Spleen (tissue), 11 donors: ENCODE measurements at regions not wholly inside any gene's neighbourhood (a gene's known extent, or its start where the extent isn't known, plus 50 kb on each side); places are given as distances from the start of the nearest gene placed in this dataset.

ENCODE experiments used
- DNase-seq: peaks from one replicate; pipeline ENCODE4 v3.0.0-alpha.2; 2020
- H3K27ac ChIP-seq, 8 donors: fragments of 200-600 bp; sonication (generic) in 7 of 8; 1 replicate in 4 of 8; 2 replicates in 4 of 8; pipeline versions ENCODE4 v1.5.0 to v1.8.0; 2016 to 2021; ENCODE audit warnings: inconsistent platforms in 4 of 8, mild to moderate bottlenecking in 4 of 8, moderate library complexity in 1 of 8
- H3K27me3 ChIP-seq, 7 donors: fragments of 200-600 bp; sonication (generic) in 6 of 7; replicated peaks in 1 of 7; 1 replicate in 4 of 7; 2 replicates in 3 of 7; pipeline versions ENCODE4 v1.5.0 to v1.8.0; 2016 to 2021; ENCODE audit warnings: inconsistent platforms in 3 of 7, mild to moderate bottlenecking in 1 of 7
- H3K36me3 ChIP-seq, 6 donors: fragments of 200-600 bp; sonication (generic) in 5 of 6; 1 replicate in 4 of 6; 2 replicates in 2 of 6; pipeline versions ENCODE4 v1.5.0 to v1.8.0; 2016 to 2021; ENCODE audit warnings: inconsistent platforms in 2 of 6
- H3K4me1 ChIP-seq, 6 donors: fragments of 200-600 bp; sonication (generic) in 5 of 6; 1 replicate in 3 of 6; 2 replicates in 3 of 6; pipeline versions ENCODE4 v1.5.0 to v1.8.0; 2016 to 2021; ENCODE audit warnings: inconsistent platforms in 3 of 6
- H3K4me3 ChIP-seq, 8 donors: fragments of 200-600 bp; sonication (generic) in 7 of 8; 1 replicate in 4 of 8; 2 replicates in 4 of 8; pipeline versions ENCODE4 v1.5.0 to v1.8.0; 2016 to 2021; ENCODE audit warnings: inconsistent platforms in 4 of 8, mild to moderate bottlenecking in 4 of 8, moderate library complexity in 2 of 8
- H3K9me3 ChIP-seq, 8 donors: fragments of 200-600 bp; sonication (generic) in 7 of 8; 1 replicate in 4 of 8; 2 replicates in 4 of 8; pipeline versions ENCODE4 v1.5.0 to v1.8.0; 2016 to 2021; ENCODE audit warnings: inconsistent platforms in 4 of 8
- CTCF ChIP-seq, 11 experiments: fragments of 200-600 bp in 7 of 11; fragments of 450-650 bp in 4 of 11; sonication (generic) in 4 of 11; IDR thresholded peaks in 8 of 11; conservative IDR thresholded peaks in 3 of 11; 1 replicate in 7 of 11; 2 replicates in 4 of 11; pipeline versions ENCODE4 v1.4.0 to v1.8.0; 2016 to 2021; ENCODE audit warnings: antibody characterized with exemption in 11 of 11, inconsistent platforms in 4 of 11, mild to moderate bottlenecking in 1 of 11
- POLR2A ChIP-seq, 3 donors: fragments of 450-650 bp; IDR thresholded peaks; one replicate each; pipeline ENCODE4 v1.5.1; 2017; ENCODE audit warnings: antibody characterized with exemption in 3 of 3, mild to moderate bottlenecking in 1 of 3
- POLR2AphosphoS5 ChIP-seq, 3 donors: sonication (generic); formaldehyde crosslinking; IDR thresholded peaks; one replicate each; pipeline ENCODE4 v1.5.1; 2017; ENCODE audit warnings: antibody characterized with exemption in 3 of 3
- WGBS, 5 donors: extraction: QIAGEN DNeasy Blood & Tissue Kit in 3 of 5; methylation state at CpG; one replicate each; pipeline versions ENCODE4 v1.1.5 to v1.1.7; 2013 to 2018; 5-methylcytosine and 5-hydroxymethylcytosine counted together
- intact Hi-C: fragments of 100-400 bp; cut with DNase I; formaldehyde crosslinking; loops from one replicate; pipeline ENCODE4 v1.15.0; 2023; ENCODE audit warnings: low total_unique reads
- donor health status: healthy with polysubstance abuse.
- donor health status: DM: no; HTN: no; CAD: no; lungs with moderate emphysema.
- donor health status: DM: no; HTN: no; CAD: no.
- donor health status: Bipolar disorder and iron deficiency.
- donor health status: healthy.
- donor health status: DM: no; HTN: no; CAD: no.
- donor health status: DM: yes; HTN: yes; CAD: no.

DNA sequence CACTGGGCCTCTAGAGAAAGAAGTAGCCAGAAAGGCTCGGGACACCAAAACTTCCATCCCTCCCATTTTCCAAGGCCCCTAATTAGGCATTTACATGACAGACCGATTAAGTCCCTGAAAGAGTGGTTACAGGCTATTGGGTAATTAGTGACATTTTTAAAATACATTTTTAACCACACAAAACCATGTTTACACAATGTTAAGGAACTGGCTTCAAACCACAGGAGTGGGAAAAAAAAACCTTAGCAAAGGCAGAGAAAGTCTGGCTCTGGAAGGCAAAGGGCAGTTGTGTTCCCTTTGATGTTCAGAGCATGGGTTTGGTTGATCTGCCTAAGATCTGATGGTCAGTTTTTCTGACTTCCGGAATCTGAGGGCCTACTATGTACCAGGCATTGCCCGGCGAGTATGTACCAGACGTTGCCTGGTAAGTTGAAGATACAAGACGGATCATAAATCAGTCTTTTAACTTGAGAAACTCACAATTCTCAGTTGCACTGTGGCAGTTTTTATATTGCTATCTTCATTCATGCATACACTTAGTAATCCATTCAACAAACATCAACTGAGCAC, 576.5 kb downstream of the MED13L start:
- intact Hi-C loops, result no loop called here
- H3K27ac ChIP-seq, result no peak overlapping the region
- no peak for DNase-seq
- H3K36me3 ChIP-seq, result no peaks in the 10 kb centered on the region
- H3K9me3 ChIP-seq, result peaks cover 0 to 7% (median 0%) of the 10 kb centered on the region in 8 donors
- WGBS, 5 donors, result 59 to 65% (median 64%) methylated on average over 7 of the region's 7 CpGs
- TF ChIP-seq POLR2A (IDR thresholded peaks at IDR 0.05) (no peak), POLR2AphosphoS5 (IDR thresholded peaks at IDR 0.05) (no peak), CTCF (IDR thresholded peaks at IDR 0.05 in 8 of 11, conservative IDR thresholded peaks at IDR 0.05 in 3 of 11) (no peak)
- peaks cover 0 to 6% (median 0%) of the 10 kb centered on the region in 7 donors for H3K27me3 ChIP-seq
- no peaks in the 10 kb centered on the region for H3K4me1 ChIP-seq
- no peak overlapping the region for H3K4me3 ChIP-seq

GRCh38 chr12:115700081-115700480, 577.4 kb downstream of the MED13L start:
- WGBS, 5 donors, result 85 to 92% (median 91%) methylated on average over 2 of the region's 2 CpGs
- no peak for DNase-seq
- Histone ChIP-seq H3K9me3 (peaks cover 0 to 5% (median 0%) of the 10 kb centered on the region in 8 donors), H3K4me3 (no peak overlapping the region), H3K36me3 (no peaks in the 10 kb centered on the region), H3K27ac (no peak overlapping the region), H3K27me3 (peaks cover 0 to 7% (median 0%) of the 10 kb centered on the region in 7 donors), H3K4me1 (no peaks in the 10 kb centered on the region)
- TF ChIP-seq CTCF (IDR thresholded peaks at IDR 0.05 in 8 of 11, conservative IDR thresholded peaks at IDR 0.05 in 3 of 11) (no peak), POLR2A (IDR thresholded peaks at IDR 0.05) (no peak), POLR2AphosphoS5 (IDR thresholded peaks at IDR 0.05) (no peak)
- intact Hi-C loops, result no loop called here

GRCh38 chr12:115698257-115698656, 579.2 kb downstream of the MED13L start:
- WGBS, 5 donors, result 80 to 91% (median 81%) methylated on average over 3 of the region's 3 CpGs
- H3K27me3 ChIP-seq, result peaks cover 0 to 13% (median 0%) of the 10 kb centered on the region in 7 donors
- no peak overlapping the region for H3K4me3 ChIP-seq
- TF ChIP-seq CTCF (IDR thresholded peaks at IDR 0.05 in 8 of 11, conservative IDR thresholded peaks at IDR 0.05 in 3 of 11), result no peak
- TF ChIP-seq POLR2AphosphoS5 (IDR thresholded peaks at IDR 0.05), result no peak
- no peak for TF ChIP-seq POLR2A (IDR thresholded peaks at IDR 0.05)
- no peak for DNase-seq
- H3K4me1 ChIP-seq, result no peaks in the 10 kb centered on the region
- intact Hi-C loops, result no loop called here
- peaks cover 0 to 5% (median 0%) of the 10 kb centered on the region in 8 donors for H3K9me3 ChIP-seq
- no peaks in the 10 kb centered on the region for H3K36me3 ChIP-seq
- no peak overlapping the region for H3K27ac ChIP-seq

DNA sequence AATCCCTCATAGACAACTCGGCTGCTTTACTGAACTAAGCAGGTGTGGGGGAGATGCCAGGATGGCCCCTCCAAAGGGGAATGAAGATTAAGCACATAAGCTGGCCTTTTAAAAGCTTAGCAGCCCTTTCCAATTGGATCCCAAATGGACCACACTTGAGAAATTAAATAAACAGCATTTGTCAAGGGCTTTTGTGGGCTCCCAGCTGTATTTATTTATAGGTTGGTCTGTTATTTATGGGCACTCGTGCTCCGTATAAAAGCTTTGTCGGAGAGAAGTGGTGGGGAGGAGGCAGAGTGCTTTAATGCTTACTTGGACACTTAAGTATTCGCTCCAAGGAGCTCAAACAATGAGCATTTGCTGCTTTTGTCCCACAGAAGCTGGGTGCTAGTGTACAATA, 580.2 kb downstream of the MED13L start:
- H3K9me3 ChIP-seq, result peaks cover 0 to 5% (median 0%) of the 10 kb centered on the region in 8 donors
- TF ChIP-seq CTCF (IDR thresholded peaks at IDR 0.05 in 8 of 11, conservative IDR thresholded peaks at IDR 0.05 in 3 of 11), result no peak
- TF ChIP-seq POLR2AphosphoS5 (IDR thresholded peaks at IDR 0.05), result no peak
- no peak for TF ChIP-seq POLR2A (IDR thresholded peaks at IDR 0.05)
- DNase-seq, result no peak
- H3K36me3 ChIP-seq, result no peaks in the 10 kb centered on the region
- peaks cover 0 to 13% (median 0%) of the 10 kb centered on the region in 7 donors for H3K27me3 ChIP-seq
- intact Hi-C loops, result no loop called here
- no peaks in the 10 kb centered on the region for H3K4me1 ChIP-seq
- 46 to 54% (median 50%) methylated on average over 5 of the region's 5 CpGs for WGBS, 5 donors
- no peak overlapping the region for H3K4me3 ChIP-seq
- H3K27ac ChIP-seq, result no peak overlapping the region
